ENCODE measurements at regions not wholly inside any gene's neighbourhood (a gene's known extent, or its start where the extent isn't known, plus 50 kb on each side); places are given as distances from the start of the nearest gene placed in this dataset.

DNA sequence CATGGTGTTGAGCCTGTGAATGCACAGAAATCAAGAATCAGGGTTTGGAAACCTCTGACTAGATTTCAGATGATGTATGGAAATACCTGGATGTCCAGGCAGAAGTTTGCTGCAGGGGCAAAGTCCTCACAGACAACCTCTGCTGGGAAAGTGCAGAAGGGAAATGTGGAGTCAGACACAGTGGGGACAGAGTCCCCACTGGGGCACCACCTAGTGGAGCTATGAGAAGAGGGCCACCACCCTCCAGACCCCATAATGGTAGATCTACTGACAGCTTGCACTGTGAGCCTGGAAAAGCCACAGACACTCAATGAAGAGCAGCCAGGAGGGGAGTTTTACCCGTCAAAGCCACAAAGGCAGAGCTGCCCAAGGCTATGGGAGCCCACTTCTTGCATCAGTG lies 181.9 kb upstream of the SEMA6A start:
- WGBS, 2 donors, result 85 to 89% methylated on average over 1 of the region's 1 CpG
- no peak overlapping the region for H3K27ac ChIP-seq (ENCODE audit: low read depth in 1 of 2, low read length in 1 of 2)
- no peak overlapping the region for H3K9ac ChIP-seq (ENCODE audit: insufficient read depth in 1 of 2, low read length in 2 of 2)
- peaks cover 0 to 9% (median 2%) of the 10 kb centered on the region in 5 donors for H3K4me1 ChIP-seq (ENCODE audit: control insufficient read depth in 5 of 5, insufficient read depth in 5 of 5, low read length in 5 of 5)
- no peak overlapping the region for H3K4me3 ChIP-seq
- no peaks in the 10 kb centered on the region for H3K36me3 ChIP-seq (ENCODE audit: control insufficient read depth in 4 of 4, insufficient read depth in 4 of 4, low read length in 4 of 4)
- DNase-seq (no peak), ATAC-seq (ENCODE audit: insufficient read depth, low FRiP score) (no peak)
- no peaks in the 10 kb centered on the region for H3K27me3 ChIP-seq (ENCODE audit: control insufficient read depth in 3 of 3, insufficient read depth in 3 of 3, low read length in 2 of 3)
- TF ChIP-seq, protein P1, sequence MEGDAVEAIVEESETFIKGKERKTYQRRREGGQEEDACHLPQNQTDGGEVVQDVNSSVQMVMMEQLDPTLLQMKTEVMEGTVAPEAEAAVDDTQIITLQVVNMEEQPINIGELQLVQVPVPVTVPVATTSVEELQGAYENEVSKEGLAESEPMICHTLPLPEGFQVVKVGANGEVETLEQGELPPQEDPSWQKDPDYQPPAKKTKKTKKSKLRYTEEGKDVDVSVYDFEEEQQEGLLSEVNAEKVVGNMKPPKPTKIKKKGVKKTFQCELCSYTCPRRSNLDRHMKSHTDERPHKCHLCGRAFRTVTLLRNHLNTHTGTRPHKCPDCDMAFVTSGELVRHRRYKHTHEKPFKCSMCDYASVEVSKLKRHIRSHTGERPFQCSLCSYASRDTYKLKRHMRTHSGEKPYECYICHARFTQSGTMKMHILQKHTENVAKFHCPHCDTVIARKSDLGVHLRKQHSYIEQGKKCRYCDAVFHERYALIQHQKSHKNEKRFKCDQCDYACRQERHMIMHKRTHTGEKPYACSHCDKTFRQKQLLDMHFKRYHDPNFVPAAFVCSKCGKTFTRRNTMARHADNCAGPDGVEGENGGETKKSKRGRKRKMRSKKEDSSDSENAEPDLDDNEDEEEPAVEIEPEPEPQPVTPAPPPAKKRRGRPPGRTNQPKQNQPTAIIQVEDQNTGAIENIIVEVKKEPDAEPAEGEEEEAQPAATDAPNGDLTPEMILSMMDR (IDR thresholded peaks at IDR 0.05; ENCODE audit: control extremely low read depth, extremely low read depth), result no peak
- no peaks in the 10 kb centered on the region for H3K9me3 ChIP-seq (ENCODE audit: control insufficient read depth in 4 of 4, insufficient read depth in 3 of 4, low read length in 3 of 4)

GRCh38 chr5:116754556-116754955 lies 179.9 kb upstream of the SEMA6A start:
- TF ChIP-seq, protein P1 (IDR thresholded peaks at IDR 0.05; ENCODE audit: control extremely low read depth, extremely low read depth), result no peak
- Histone ChIP-seq H3K27ac (ENCODE audit: low read depth in 1 of 2, low read length in 1 of 2) (no peak overlapping the region), H3K27me3 (ENCODE audit: control insufficient read depth in 3 of 3, insufficient read depth in 3 of 3, low read length in 2 of 3) (no peaks in the 10 kb centered on the region), H3K4me1 (ENCODE audit: control insufficient read depth in 5 of 5, insufficient read depth in 5 of 5, low read length in 5 of 5) (no peaks in the 10 kb centered on the region), H3K36me3 (ENCODE audit: control insufficient read depth in 4 of 4, insufficient read depth in 4 of 4, low read length in 4 of 4) (no peaks in the 10 kb centered on the region), H3K9me3 (ENCODE audit: control insufficient read depth in 4 of 4, insufficient read depth in 3 of 4, low read length in 3 of 4) (no peaks in the 10 kb centered on the region), H3K9ac (ENCODE audit: insufficient read depth in 1 of 2, low read length in 2 of 2) (no peak overlapping the region), H3K4me3 (no peak overlapping the region)
- DNase-seq, result no peak
- no peak for ATAC-seq (ENCODE audit: insufficient read depth, low FRiP score)

DNA sequence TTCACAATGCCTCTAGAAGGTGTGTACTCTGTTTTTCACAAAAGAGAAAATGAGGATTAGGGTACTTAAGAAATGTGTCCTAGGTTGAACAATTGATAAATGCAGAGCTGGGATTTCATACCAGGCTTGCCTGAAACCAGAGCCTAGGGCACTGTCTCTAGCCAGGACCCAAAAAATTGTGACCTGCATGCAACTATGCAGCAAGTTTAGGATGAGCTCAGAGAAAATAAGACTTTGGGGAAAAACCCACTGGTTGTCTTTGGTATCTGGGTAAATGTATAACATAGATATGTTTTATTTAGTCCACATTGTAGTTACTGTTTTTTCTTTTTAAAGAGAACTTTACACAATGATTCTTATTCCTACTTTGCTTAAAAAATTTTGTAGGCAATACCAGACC lies 177.1 kb upstream of the SEMA6A start:
- no peak overlapping the region for H3K4me3 ChIP-seq
- no peaks in the 10 kb centered on the region for H3K36me3 ChIP-seq (ENCODE audit: control insufficient read depth in 4 of 4, insufficient read depth in 4 of 4, low read length in 4 of 4)
- ATAC-seq (ENCODE audit: insufficient read depth, low FRiP score) (no peak), DNase-seq (no peak)
- no peak overlapping the region for H3K9ac ChIP-seq (ENCODE audit: insufficient read depth in 1 of 2, low read length in 2 of 2)
- TF ChIP-seq, protein P1 (IDR thresholded peaks at IDR 0.05; ENCODE audit: control extremely low read depth, extremely low read depth), result no peak
- H3K9me3 ChIP-seq (ENCODE audit: control insufficient read depth in 4 of 4, insufficient read depth in 3 of 4, low read length in 3 of 4), result no peaks in the 10 kb centered on the region
- no peaks in the 10 kb centered on the region for H3K4me1 ChIP-seq (ENCODE audit: control insufficient read depth in 5 of 5, insufficient read depth in 5 of 5, low read length in 5 of 5)
- no peak overlapping the region for H3K27ac ChIP-seq (ENCODE audit: low read depth in 1 of 2, low read length in 1 of 2)
- no peaks in the 10 kb centered on the region for H3K27me3 ChIP-seq (ENCODE audit: control insufficient read depth in 3 of 3, insufficient read depth in 3 of 3, low read length in 2 of 3)
